ENCODE measurements at regions not wholly inside any gene's neighbourhood (a gene's known extent, or its start where the extent isn't known, plus 50 kb on each side); places are given as distances from the start of the nearest gene placed in this dataset.
"Not testable (repeated sequence)": the region's sequence is repeated elsewhere in the genome, so short reads cannot be mapped to it uniquely, and the experiment has no call there.

DNA sequence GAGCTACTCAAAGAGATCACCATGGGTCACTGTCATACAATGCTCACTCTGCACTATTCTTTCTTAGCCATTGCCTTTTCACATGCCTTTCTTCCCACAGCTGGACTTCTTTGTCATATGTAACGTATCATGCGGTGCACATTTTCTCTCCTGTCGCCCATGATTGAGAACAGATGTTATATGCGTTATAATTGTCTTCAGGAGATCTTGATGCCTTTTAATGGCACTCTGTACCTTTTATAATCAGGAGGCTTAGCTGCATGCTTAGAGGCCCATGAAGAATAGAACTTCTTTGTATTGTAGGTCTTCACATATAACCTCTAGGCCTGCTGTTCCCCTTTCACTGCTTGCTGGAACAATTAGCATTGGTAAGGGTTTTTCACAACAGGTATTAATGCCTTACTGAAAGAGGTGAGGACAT, 436.1 kb downstream of the CDH10 start:
- H3K36me3 Mint-ChIP-seq (ENCODE audit: low read depth): peaks cover 2% of the 10 kb centered on the region
- H3K4me1 Mint-ChIP-seq: peaks cover 11% of the 10 kb centered on the region
- H3K27ac Mint-ChIP-seq (ENCODE audit: unreplicated experiment): no peak overlapping the region
- TF ChIP-seq, protein P1, sequence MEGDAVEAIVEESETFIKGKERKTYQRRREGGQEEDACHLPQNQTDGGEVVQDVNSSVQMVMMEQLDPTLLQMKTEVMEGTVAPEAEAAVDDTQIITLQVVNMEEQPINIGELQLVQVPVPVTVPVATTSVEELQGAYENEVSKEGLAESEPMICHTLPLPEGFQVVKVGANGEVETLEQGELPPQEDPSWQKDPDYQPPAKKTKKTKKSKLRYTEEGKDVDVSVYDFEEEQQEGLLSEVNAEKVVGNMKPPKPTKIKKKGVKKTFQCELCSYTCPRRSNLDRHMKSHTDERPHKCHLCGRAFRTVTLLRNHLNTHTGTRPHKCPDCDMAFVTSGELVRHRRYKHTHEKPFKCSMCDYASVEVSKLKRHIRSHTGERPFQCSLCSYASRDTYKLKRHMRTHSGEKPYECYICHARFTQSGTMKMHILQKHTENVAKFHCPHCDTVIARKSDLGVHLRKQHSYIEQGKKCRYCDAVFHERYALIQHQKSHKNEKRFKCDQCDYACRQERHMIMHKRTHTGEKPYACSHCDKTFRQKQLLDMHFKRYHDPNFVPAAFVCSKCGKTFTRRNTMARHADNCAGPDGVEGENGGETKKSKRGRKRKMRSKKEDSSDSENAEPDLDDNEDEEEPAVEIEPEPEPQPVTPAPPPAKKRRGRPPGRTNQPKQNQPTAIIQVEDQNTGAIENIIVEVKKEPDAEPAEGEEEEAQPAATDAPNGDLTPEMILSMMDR (conservative IDR thresholded peaks at IDR 0.05): no peak
- H3K9me3 Mint-ChIP-seq: peaks cover 12% of the 10 kb centered on the region
- no peaks in the 10 kb centered on the region for H3K27me3 Mint-ChIP-seq (ENCODE audit: low read depth)
- no peak for DNase-seq (ENCODE audit: low read depth, low spot score)
- peak overlapping the region; percentile 5 for H3K4me3 Mint-ChIP-seq

DNA sequence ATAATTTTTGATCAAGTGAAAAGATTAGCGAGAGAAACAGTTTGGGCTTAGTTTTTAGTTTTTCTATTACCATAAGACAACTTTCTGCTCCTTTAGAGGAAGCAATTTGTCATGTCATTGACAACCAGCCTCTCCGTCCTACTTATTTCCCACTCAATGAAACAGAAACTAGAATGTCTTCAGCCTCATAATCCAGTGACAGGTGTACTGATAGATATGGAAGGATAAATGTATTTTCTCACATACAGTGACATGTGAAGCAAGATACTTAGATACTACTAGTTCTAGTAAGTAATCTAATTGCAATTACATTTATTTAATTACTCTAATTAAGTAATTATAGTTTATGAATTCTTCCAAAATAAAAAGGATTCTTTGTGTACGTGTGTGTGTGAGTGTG, 429.7 kb downstream of the CDH10 start:
- H3K4me3 Mint-ChIP-seq: no peak overlapping the region

DNA sequence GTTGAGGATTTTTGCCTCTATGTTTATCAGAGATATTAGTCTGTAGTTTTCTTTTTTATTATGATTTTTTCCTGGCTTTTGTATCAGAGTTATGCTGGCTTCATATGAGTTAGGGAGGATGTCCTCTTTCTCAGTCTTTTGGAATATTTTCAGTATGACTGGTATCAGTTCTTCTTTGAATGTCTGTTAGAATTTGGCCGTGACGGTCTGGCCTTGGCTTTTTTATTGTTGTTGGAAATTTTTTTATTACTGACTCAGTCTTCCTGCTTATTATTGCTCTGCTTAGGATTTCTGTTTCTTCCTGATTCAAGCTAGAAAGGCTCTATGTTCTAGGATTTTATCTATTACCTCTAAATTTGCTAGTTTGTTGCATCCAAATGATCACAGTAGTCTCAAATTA, 421.9 kb downstream of the CDH10 start:
- peaks cover 12% of the 10 kb centered on the region for H3K9me3 Mint-ChIP-seq
- no peaks in the 10 kb centered on the region for H3K36me3 Mint-ChIP-seq (ENCODE audit: low read depth)
- no peak overlapping the region for H3K4me3 Mint-ChIP-seq
- no peaks in the 10 kb centered on the region for H3K27me3 Mint-ChIP-seq (ENCODE audit: low read depth)
- TF ChIP-seq, protein P1 (conservative IDR thresholded peaks at IDR 0.05): no peak
- no peak for DNase-seq (ENCODE audit: low read depth, low spot score)
- no peaks in the 10 kb centered on the region for H3K4me1 Mint-ChIP-seq
- no peak overlapping the region for H3K27ac Mint-ChIP-seq (ENCODE audit: unreplicated experiment)

More for the DNA sequence above, 429.7 kb downstream of the CDH10 start:
- H3K9me3 Mint-ChIP-seq: peaks cover 7% of the 10 kb centered on the region
- DNase-seq (ENCODE audit: low read depth, low spot score): no peak
- H3K4me1 Mint-ChIP-seq: no peaks in the 10 kb centered on the region
- TF ChIP-seq, protein P1 (conservative IDR thresholded peaks at IDR 0.05): no peak
- H3K36me3 Mint-ChIP-seq (ENCODE audit: low read depth): no peaks in the 10 kb centered on the region
- no peaks in the 10 kb centered on the region for H3K27me3 Mint-ChIP-seq (ENCODE audit: low read depth)
- no peak overlapping the region for H3K27ac Mint-ChIP-seq (ENCODE audit: unreplicated experiment)

DNA sequence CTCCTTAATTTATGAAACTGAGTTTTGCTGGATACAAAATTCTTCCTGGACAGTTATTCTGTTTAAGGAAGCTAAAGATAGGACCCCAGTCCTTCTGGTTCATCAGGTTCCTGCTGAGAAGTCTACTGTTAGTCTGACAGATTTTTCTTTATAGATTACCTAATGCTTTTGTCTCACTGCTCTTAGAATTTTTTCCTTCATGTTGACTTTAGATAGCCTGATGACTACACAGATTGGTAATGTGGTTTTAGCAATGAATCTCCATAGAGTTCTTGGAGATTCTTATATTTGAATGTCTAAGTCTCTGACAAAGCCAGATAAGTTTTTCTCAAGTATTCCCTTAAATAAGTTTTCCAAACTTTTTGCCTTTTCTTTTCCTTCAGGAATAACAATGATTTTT, 419.7 kb downstream of the CDH10 start:
- H3K27me3 Mint-ChIP-seq (ENCODE audit: low read depth): no peaks in the 10 kb centered on the region
- TF ChIP-seq, protein P1 (conservative IDR thresholded peaks at IDR 0.05): no peak
- no peak for DNase-seq (ENCODE audit: low read depth, low spot score)
- H3K36me3 Mint-ChIP-seq (ENCODE audit: low read depth): no peaks in the 10 kb centered on the region
- no peak overlapping the region for H3K27ac Mint-ChIP-seq (ENCODE audit: unreplicated experiment)
- H3K9me3 Mint-ChIP-seq: peaks cover 8% of the 10 kb centered on the region
- no peaks in the 10 kb centered on the region for H3K4me1 Mint-ChIP-seq
- H3K4me3 Mint-ChIP-seq: no peak overlapping the region

DNA sequence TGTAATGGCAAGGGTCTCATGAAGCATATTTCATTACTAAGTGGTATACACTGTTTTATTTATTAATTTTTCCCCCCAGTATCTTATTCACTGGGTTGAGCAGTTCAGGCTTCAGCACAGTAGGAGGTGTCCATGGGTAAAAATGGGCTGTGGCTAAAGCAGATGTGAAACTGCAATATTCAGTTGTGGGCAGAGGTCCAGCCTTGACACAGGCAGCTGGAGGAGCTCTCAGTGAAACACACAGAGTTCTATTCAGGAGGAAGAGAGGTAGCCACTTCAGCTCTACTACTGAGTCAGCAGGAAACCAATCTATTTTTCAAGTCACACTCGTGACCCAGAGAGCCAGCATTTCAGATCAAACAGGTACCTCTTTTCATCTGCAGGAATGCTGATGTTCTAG, 418.3 kb downstream of the CDH10 start:
- Mint-ChIP-seq H3K27me3 (ENCODE audit: low read depth) (no peaks in the 10 kb centered on the region), H3K4me1 (no peaks in the 10 kb centered on the region), H3K9me3 (peaks cover 3% of the 10 kb centered on the region), H3K27ac (ENCODE audit: unreplicated experiment) (no peak overlapping the region), H3K4me3 (no peak overlapping the region), H3K36me3 (ENCODE audit: low read depth) (no peaks in the 10 kb centered on the region)
- TF ChIP-seq, protein P1 (conservative IDR thresholded peaks at IDR 0.05): no peak
- no peak for DNase-seq (ENCODE audit: low read depth, low spot score)

DNA sequence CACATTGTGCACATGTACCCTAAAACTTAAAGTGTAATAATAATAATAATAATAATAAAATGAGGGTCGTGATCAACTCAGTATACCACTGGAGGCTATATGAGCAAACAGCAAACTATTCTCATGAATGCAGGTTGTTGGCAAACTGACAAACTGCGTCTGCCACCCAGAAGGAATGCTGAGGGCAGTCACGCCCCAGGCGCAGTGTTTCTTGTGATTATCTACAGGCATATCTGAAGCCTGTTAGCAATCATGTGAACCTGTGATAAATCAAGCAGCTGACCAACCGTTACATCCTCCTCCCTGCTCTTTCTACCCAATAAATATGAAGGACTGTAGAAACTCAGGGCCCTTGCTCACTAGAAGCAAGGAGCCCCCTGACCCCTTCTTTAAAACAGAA, 416.9 kb downstream of the CDH10 start:
- H3K9me3 Mint-ChIP-seq; DNase-seq (ENCODE audit: low read depth, low spot score); H3K27me3 Mint-ChIP-seq (ENCODE audit: low read depth); H3K36me3 Mint-ChIP-seq (ENCODE audit: low read depth); H3K27ac Mint-ChIP-seq (ENCODE audit: unreplicated experiment); H3K4me3 Mint-ChIP-seq; H3K4me1 Mint-ChIP-seq: not testable (repeated sequence)

All from neural crest cell (in vitro differentiated cells).